ENCODE measurements at regions not wholly inside any gene's neighbourhood (a gene's known extent, or its start where the extent isn't known, plus 50 kb on each side); places are given as distances from the start of the nearest gene placed in this dataset.

GRCh38 chr10:44618910-44619309, 234.0 kb upstream of the CXCL12 start:
- TF ChIP-seq CTCF (conservative IDR thresholded peaks at IDR 0.05 in 1 of 2, IDR thresholded peaks at IDR 0.05 in 1 of 2; ENCODE audit: low read depth in 1 of 2, low read length in 2 of 2): no peak
- TF ChIP-seq EZH2 (IDR thresholded peaks at IDR 0.05; ENCODE audit: low read length, missing control alignments): no peak
